Stimulated activated CD8-positive, alpha-beta memory T cell treated with anti-CD3 and anti-CD28 coated beads, Interleukin-2, amount 100 ng/mL, for 48 hours (primary cell): ENCODE measurements at regions not wholly inside any gene's neighbourhood (a gene's known extent, or its start where the extent isn't known, plus 50 kb on each side); places are given as distances from the start of the nearest gene placed in this dataset.

Source experiments
- DNase-seq, 2 donors: peaks; one replicate each; pipeline ENCODE4 v3.0.0-alpha.2; 2020; ENCODE audit warnings: low read depth in 2 of 2

DNA sequence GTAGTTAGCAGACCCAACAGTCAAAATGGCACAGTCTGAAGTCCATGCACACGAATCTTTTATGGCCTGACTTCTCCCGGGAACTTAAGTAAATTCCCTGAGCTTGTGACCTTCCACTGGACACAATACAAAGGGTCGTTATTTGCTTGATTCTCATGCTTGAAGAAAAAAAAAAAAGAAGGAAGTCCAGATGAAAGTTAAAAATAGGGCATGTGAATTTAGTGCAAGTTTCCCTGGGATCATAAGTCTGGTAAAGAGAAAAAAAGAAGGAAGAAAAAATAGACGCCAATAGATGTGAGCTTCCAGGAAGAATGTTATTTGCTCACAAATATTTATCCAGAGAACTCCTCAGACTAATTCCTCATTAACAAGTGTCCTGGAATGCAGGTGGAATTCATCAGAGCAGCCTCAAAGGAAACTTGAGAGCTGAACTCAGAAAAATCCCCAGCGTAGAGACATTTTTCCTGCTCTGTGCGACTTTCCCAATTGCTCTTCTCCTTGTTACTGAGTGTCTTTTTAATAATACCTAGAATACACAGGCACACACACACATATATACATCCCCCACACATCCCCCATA lies 616.3 kb downstream of the EBF1 start:
- DNase-seq: no peak

DNA sequence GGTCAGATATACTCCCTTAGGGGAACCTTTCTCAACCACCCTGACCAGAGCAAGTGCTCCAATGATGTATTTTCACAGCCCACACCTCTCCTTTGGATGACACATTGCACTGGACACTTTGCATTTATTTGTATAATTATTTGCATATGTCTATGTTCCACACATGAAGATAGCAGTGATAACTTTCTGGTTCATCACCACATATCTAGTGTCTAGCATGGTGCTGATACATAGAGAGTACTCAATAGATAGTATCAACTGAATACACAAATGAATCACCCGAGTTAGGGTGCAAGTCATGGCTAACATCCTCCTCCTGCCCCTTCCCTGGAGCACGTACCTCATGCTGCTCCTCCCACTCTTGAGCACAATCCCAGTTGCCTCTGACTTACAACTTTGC lies 617.6 kb downstream of the EBF1 start:
- no peak for DNase-seq

- no peak for DNase-seq
Observed at GRCh38 chr5:158478139-158478538, 619.2 kb upstream of the CLINT1 start.

DNA sequence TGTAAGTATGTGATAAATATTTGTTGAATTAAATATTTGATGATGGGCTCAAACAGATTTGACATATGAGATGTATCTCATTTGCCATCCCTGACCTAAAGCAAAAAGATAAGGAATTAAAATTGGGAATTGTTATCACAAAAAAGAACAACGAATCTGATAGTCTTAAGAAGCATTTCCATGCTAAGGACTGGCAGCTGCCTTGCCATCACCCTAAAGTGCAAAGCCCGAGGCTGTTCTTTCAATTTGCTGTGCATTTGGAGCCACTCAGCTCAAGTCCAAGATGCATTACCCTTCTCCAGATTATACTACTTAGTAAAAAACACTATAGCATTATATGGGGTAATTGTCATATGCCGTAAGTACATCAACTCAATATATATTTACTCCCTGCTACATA lies 618.3 kb upstream of the CLINT1 start:
- DNase-seq: no peak

GRCh38 chr5:158473016-158473635 lies 614.2 kb upstream of the CLINT1 start:
- DNase-seq: no peak

- no peak for DNase-seq
Observed at GRCh38 chr5:158471535-158471924, 612.6 kb upstream of the CLINT1 start.

DNA sequence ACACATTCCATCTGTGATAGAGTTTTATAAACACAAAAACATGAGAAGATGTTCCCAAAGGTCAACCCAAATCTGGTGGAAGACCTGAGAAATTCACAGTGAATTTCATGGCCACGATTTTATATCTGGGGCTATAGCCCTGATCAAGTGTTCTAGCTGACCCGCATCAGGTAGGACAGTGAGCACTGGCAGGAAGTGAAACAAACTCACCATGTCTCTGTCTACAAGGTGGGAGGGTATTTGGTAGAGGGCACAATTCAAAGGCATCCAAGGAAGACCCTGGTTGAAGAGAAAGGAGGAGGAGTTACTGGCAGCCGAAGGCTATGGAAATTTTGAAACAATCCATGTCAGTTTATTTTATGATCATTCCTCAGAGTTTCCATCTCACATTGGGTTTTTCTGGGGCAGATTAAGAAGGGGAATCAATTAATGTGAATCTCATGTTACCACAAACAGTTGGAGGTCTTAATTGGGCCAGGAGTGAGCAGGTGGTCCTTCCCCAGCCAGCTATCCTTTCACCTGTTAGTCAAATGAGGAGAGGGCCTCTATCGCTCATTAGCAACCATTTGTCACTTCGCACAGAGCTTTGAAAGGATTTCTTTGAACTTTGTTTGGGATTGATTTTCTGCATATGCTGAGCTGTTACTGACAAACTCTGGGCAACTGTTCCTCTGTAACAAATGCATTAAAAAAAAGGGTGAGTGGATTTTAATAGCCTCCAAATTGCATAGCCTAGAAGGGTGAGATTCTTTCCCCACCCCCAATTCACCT lies 612.0 kb upstream of the CLINT1 start:
- no peak for DNase-seq

GRCh38 chr5:158468444-158468843 lies 609.5 kb upstream of the CLINT1 start:
- DNase-seq: no peak

DNA sequence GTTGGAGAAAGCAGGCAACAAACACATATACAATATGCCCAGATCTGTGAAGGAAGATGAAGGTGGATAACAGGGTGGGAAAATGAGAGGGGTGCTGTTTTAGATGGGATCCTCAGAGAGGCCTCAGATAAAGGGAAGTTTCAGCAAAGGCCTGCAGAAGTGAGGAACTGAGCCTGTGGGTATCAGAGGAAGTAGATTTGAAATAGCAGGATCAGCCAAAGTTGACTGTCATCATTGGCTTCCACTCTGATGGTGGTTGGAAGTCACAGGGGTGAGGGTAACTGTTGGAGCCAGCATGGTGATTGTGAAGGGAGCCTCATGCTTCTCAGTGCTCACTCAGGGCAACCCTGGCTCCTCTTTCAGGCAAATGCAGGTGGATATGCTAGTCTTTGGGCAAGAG lies 607.2 kb upstream of the CLINT1 start:
- no peak for DNase-seq

- DNase-seq: no peak
Observed at GRCh38 chr5:158465086-158465972, 606.4 kb upstream of the CLINT1 start.

- DNase-seq: no peak
Observed at GRCh38 chr5:158464383-158464782, 605.4 kb upstream of the CLINT1 start.

GRCh38 chr5:158463938-158464337 lies 605.0 kb upstream of the CLINT1 start:
- no peak for DNase-seq

GRCh38 chr5:158463188-158463587 lies 604.2 kb upstream of the CLINT1 start:
- DNase-seq: no peak

- no peak for DNase-seq
Observed at GRCh38 chr5:158462349-158463114, 603.6 kb upstream of the CLINT1 start.

GRCh38 chr5:158461240-158461854 lies 602.4 kb upstream of the CLINT1 start:
- DNase-seq: no peak

- no peak for DNase-seq
Observed at GRCh38 chr5:158458086-158458485, 599.1 kb upstream of the CLINT1 start.

GRCh38 chr5:158456756-158457155 lies 597.8 kb upstream of the CLINT1 start:
- no peak for DNase-seq

- no peak for DNase-seq
Observed at GRCh38 chr5:158456241-158456640, 597.3 kb upstream of the CLINT1 start.

GRCh38 chr5:158451993-158452672 lies 593.2 kb upstream of the CLINT1 start:
- DNase-seq: no peak

GRCh38 chr5:158451203-158451992 lies 592.5 kb upstream of the CLINT1 start:
- DNase-seq: no peak
